Right lobe of liver (tissue), 4 donors: ENCODE measurements at regions not wholly inside any gene's neighbourhood (a gene's known extent, or its start where the extent isn't known, plus 50 kb on each side); places are given as distances from the start of the nearest gene placed in this dataset.

Experiments
- CTCF ChIP-seq, 4 donors: fragments of 200-600 bp in 3 of 4; fragments of 450-650 bp in 1 of 4; IDR thresholded peaks; one replicate each; pipeline versions ENCODE4 v1.5.1 to v1.8.0; 2016 to 2022; ENCODE audit warnings: antibody characterized with exemption in 4 of 4, mild to moderate bottlenecking in 2 of 4
- POLR2A ChIP-seq: fragments of 450-650 bp; IDR thresholded peaks from one replicate; pipeline ENCODE4 v1.6.1; 2017; ENCODE audit warnings: antibody characterized with exemption, mild to moderate bottlenecking
- donor health status: DM: no; HTN: no; CAD: no.
- donor health status: DM: no; HTN: no; CAD: no.
- donor health status: DM: no; HTN: yes; CAD: no.

- TF ChIP-seq CTCF (IDR thresholded peaks at IDR 0.05) (no peak), POLR2A (no peak)
These were observed 246.1 kb upstream of the TUT7 start for GRCh38 chr9:86600291-86600690.
